GM18858 (cell line): ENCODE measurements at regions not wholly inside any gene's neighbourhood (a gene's known extent, or its start where the extent isn't known, plus 50 kb on each side); places are given as distances from the start of the nearest gene placed in this dataset.
A peak's percentile ranks its signal among the peaks of the same experiment; 100 is the strongest.

Experiments used
- ATAC-seq: cut with Tn5 transposase; IDR thresholded peaks from one replicate; pipeline ENCODE4 v1.9.1; 2021; ENCODE audit not compliant: unreplicated experiment

DNA sequence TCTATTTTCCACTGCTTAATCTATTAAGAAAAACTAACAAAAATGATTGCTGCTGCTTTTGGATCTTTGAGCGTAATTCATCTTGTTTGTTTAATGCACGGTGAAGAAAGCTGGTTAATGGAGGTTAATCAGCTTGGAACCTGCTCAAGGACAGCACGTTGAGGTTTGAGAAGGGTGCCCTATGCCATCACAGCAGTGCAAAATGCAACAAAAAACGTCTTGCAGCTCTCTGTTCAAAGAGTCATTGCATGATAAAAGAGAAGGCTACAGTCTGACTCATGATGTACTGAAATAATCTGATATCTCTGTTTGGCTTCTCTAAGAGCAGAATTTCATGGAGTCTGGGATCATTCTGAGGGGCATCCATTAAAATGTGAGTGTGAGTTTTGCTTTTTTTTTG is 80.6 kb upstream of the PREP start:
- no peak for ATAC-seq

DNA sequence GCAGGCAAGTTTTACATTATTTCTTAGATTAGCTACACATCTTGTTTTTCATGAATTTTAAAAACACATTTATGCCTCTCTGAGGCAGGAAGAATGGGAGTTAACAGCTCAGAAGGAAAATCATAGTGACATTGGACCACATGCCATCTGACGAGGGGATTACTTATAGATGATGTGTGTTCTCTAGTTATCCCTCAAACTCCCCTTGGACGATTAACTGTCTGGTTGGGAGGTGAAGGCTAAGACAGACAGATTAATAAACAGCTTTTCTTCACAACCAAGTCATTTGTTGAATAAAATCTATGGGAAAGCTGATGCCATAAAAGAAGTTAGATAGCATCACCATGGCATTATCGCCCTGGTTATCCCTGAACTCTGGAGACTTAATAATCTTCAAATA is 80.0 kb upstream of the PREP start:
- ATAC-seq = no peak

DNA sequence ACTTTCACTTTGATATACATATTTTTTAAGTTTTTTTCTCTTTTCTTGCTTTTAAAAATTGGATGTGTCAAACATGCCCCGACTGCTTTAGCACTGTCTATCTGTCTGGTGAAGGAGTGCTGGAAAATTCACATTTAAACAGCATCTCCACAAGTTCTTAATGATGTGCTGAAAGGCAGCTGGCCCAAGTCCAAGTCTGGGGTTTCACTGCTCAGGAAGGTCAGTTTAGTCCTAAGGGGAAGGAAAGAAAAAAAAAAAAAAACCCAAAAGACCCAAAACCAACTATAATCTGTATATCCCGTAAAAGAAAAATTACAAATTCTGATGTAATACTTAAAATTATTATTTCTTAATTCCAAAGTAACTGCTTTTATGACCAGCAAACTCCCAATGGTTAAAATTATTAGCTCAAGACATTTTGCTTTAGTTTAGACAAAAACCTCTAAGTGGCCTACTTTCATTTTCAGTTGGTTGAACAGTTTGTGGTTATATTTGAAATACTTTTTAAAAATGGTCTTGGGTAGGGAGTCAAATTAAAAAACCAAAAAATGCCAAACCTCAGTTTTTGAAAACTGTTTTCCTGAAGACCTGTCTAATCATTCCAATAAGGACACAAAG is 79.5 kb upstream of the PREP start:
- ATAC-seq = no peak

DNA sequence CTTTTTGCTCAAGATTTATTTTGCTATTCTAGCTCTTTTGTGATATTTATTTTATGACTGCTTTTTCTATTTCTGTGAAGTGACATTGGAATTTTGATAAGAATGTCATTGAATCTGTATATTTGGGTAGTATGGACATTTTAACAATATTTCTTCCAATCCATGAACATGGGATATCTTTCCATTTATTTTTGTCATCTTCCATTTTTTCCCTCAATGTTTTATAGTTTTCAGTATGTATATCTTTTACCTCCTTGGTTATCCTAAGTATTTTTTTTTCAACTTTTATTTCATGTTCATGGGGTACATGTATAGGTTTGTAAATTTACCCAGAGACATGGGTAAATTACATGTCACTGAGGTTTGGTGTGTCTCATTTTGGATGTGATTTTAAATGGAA is 74.1 kb upstream of the PREP start:
- ATAC-seq = no peak

DNA sequence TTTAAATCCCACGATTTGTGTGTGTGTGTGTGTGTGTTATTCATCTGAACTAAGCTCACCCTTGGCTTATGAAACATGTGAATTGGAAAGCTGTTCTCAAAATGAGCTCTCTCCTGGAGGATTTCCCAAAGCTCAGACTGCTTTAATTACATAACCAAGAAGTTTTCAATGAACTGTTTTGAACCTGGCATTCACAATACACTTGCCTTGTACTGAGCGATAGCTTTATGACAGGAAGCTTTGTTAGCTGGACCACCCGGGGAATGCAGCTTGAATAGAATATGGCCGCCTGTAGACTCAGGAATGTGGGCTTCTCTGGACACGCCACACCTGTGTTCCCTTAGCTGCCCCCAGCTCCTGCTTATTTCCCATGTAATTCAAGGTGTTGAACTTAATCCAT is 71.4 kb upstream of the PREP start:
- no peak for ATAC-seq

DNA sequence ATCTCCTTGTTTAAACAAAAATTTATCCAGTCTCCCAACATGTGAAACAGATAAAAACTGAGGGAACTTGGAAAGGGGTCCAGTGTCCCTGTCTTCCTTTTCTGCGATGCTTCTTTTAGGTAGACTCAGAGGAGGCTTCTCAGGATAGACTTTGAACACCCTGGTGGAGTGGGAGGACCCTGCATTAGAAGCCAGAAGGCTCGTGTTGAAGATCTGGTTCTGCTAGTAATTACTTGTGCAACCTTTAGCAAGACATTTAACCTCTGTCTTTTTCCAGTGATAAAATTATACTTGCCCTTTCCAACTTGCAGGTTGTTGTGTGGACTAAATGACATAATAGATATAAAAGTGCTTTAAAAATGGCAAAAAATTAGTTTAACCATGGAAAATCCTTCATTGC is 67.1 kb upstream of the PREP start:
- ATAC-seq = no peak

DNA sequence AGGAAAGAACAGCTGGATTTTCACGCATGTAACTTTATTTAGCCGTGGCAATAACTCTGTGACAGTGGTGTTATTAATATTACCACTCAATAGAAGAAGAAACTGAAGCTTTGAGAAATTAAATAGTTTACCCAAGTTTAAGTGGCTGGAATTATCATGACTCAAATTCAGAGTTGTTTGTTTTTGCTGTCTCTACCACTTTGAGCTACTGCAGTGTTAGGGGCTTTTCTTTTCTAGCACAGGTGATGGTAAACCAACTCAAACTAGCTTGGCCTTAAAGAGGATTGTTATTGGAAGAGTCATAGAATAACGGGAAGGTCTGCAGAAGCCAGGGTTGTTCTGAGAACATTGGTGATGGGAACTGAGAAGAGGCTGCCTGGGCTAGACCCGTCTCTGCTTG is 66.0 kb upstream of the PREP start:
- no peak for ATAC-seq

DNA sequence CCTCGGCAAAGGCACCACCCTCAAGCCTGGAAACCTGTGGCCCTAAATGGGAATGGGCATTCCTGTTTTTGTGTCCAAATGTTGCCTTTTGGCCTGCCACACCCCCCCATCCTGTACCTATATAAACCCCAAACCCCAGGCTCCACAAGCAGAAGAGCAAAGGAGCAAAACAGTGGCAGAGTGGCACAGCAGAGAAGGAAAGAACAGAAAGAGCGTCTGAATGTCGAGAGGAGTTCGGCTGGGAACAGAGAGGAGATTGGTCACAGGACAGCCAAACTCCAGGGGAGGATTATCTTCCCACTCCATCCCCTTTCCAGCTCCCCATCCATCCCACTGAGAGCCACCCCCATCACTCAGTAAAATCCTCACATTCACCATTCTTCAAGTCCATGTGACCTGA is 58.0 kb upstream of the PREP start:
- ATAC-seq = no peak

DNA sequence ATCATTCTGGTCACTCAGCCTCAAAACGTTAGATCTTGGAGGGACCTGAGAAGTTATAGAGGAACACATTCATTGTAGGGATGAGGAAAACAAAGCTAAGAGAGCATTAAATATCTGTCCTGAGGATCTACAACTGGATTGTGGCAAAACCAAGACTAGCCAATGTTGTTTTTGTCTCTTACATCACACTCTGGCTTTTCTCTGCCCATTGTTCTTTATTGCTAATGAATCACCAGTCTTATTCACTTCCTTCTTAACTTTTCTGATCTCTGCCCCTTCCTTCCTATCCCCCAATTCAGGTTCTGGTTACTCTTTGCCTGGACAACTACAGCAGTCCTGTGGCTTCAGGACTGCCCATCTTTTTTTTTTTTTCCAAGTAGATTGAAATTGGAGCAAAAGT is 57.0 kb upstream of the PREP start:
- ATAC-seq = no peak

DNA sequence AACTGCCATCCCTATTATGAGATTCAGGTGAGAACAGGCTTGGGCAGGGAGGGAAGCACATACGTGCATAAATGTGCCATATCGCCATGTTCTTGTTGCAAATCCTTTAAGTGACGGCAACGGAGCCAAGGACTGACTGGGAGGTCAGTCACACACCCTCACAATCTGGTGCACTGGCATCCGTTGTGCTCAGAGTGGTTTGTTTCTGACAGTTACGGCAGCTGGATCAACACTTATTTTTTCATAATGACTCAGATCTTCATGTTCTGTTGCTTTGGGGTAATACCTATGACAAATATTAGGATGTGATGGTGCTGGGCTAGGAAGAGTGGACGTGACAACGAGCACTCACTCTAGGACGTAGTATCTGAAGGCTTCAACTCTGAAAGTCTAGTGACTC is 56.2 kb upstream of the PREP start:
- ATAC-seq = peak; percentile 95

DNA sequence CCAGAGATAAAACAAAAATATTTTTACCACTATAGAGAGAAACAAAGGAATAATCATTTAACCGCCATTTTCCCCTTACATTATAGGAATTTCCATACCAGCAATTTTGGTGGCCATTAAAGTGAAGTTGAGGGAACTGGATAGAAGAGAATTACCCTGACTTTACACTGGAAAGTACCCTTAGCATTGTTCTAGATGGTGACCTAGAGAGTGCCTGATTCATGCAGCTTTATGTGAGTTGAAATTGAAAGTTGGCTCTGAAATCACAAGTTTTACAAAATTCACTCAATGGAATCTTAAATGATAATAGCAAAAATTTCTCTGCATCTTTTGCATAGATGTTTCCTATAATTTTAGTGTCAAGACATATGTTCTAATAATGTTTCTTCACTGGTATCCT is 55.7 kb upstream of the PREP start:
- ATAC-seq = peak; percentile 25

DNA sequence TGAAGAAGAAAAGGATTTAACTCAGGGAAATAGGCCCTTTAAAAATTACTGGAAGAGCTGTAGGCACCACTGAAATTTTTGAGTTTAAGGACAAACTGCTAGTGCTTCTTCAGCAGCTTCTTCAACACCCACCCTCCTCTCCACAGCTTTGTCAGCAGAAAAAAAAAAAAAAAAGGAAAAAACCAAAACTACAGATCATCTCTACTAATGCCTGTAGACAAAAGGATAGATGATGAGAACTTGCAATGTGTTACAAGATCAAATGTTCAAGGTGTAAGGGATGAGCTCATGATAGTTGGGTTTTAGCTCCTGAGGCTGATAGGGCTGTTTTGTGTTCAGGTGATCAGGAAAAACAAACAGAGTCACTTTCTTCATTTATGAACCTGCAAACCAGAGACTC is 55.2 kb upstream of the PREP start:
- ATAC-seq = no peak

DNA sequence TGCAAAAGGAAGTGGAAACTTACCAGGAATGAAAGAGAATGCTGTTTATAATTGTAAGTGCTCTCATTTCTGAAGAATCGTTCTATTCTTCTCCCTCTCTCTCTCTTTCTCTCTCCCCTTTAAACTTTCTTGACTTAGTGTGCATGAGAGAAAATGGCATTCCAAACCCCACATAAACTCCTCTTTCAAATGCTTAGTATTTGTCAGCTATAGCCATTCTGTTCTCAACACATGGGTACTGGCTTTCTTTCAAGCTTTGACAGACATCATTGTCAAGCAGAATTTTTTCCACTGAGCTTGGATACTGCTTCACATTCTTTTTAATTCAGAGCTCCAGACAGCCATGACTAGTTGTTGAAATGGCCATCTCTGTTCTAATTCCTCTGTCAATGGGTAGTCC is 51.1 kb upstream of the PREP start:
- no peak for ATAC-seq

DNA sequence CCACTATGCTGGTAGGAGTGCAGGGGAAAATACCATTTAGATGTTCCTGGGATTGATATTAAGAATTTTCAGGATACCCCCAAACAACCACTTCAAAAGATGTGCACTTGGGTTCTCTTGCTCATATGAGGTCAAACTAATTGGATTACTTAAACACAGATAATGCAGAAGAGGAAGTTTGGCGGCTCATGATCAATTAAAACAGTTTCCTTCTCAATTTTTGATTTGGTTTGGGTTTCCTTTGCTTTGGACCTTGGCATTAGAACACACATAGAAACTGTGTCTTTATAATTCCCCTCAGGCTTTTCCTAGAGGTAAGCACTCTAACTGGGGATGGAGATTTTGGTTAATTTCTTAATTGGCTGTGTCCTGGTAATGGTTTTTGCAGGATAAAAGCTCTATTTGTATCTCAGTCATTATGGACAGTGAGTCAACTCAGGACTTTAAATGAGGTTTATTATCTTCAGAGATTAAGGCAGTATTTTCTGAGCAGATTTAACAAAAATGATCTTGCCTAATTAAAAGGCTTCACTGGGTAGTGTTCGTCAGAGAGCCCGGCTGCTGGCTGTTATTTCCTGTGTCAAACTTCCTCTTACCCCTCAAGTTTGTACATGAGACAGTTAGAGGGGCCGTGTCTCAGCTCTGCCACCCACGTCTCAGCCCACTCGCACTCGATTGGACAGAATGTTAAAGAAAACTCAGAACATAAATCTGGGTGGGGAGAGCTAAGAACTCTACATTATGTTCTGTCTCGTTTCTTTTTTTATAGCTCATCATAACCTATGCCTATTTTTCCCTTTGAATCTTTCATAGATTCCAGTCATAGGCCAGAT is 50.3 kb upstream of the PREP start:
- ATAC-seq = peak; percentile 47
